Colonic mucosa (tissue), 4 donors: ENCODE measurements at regions not wholly inside any gene's neighbourhood (a gene's known extent, or its start where the extent isn't known, plus 50 kb on each side); places are given as distances from the start of the nearest gene placed in this dataset.

Source experiments
- DNase-seq: peaks from one replicate; pipeline ENCODE4 v3.0.0-alpha.2; 2020
- H3K27ac ChIP-seq: fragments of 200-600 bp; one replicate; pipeline ENCODE4 v1.8.0; 2021
- H3K27me3 ChIP-seq: fragments of 200-600 bp; one replicate; pipeline ENCODE4 v1.8.0; 2021
- H3K36me3 ChIP-seq: fragments of 200-600 bp; one replicate; pipeline ENCODE4 v1.8.0; 2021
- H3K4me1 ChIP-seq: fragments of 200-600 bp; one replicate; pipeline ENCODE4 v1.8.0; 2021; ENCODE audit warnings: mild to moderate bottlenecking
- H3K4me3 ChIP-seq: fragments of 200-600 bp; one replicate; pipeline ENCODE4 v1.8.0; 2021
- H3K9ac ChIP-seq, 2 donors: one replicate each; pipeline ENCODE4 v1.7.0; 2013; ENCODE audit warnings: control low read depth in 2 of 2, low read depth in 2 of 2, low read length in 2 of 2
- H3K9me3 ChIP-seq: fragments of 200-600 bp; one replicate; pipeline ENCODE4 v1.8.0; 2021
- CTCF ChIP-seq: fragments of 200-600 bp; IDR thresholded peaks from one replicate; pipeline ENCODE4 v1.8.0; 2022; ENCODE audit warnings: antibody characterized with exemption, mild to moderate bottlenecking
- intact Hi-C: fragments of 100-400 bp; cut with DNase I; formaldehyde crosslinking; loops from one replicate; pipeline ENCODE4 v1.14.1; 2022
- donor health status: healthy.
- donor health status: DM: no; HTN: no; CAD: no.
- donor health status: DM: no; HTN: no; CAD: no.

- no peak overlapping the region for H3K9ac ChIP-seq
- no peaks in the 10 kb centered on the region for H3K4me1 ChIP-seq
- no peaks in the 10 kb centered on the region for H3K36me3 ChIP-seq
- H3K27me3 ChIP-seq: no peaks in the 10 kb centered on the region
- TF ChIP-seq CTCF: no peak
- no peak overlapping the region for H3K27ac ChIP-seq
- H3K9me3 ChIP-seq: no peaks in the 10 kb centered on the region
- no peak overlapping the region for H3K4me3 ChIP-seq
- peak; percentile 13 for DNase-seq
- intact Hi-C loops: no loop called here
Observed at GRCh38 chr11:69356703-69357457, 62.9 kb downstream of the MYEOV start.

GRCh38 chr11:69357458-69358397 is 63.8 kb downstream of the MYEOV start:
- Histone ChIP-seq H3K9me3 (no peaks in the 10 kb centered on the region), H3K4me1 (no peaks in the 10 kb centered on the region), H3K27ac (no peak overlapping the region), H3K4me3 (no peak overlapping the region), H3K36me3 (no peaks in the 10 kb centered on the region), H3K9ac (no peak overlapping the region), H3K27me3 (no peaks in the 10 kb centered on the region)
- no peak for TF ChIP-seq CTCF
- intact Hi-C loops: no loop called here
- peak; percentile 11 for DNase-seq

- intact Hi-C loops: no loop called here
- H3K4me3 ChIP-seq: no peak overlapping the region
- DNase-seq: peak; percentile 11
- H3K9ac ChIP-seq: no peak overlapping the region
- H3K4me1 ChIP-seq: no peaks in the 10 kb centered on the region
- no peaks in the 10 kb centered on the region for H3K27me3 ChIP-seq
- no peaks in the 10 kb centered on the region for H3K36me3 ChIP-seq
- no peak for TF ChIP-seq CTCF
- no peak overlapping the region for H3K27ac ChIP-seq
- no peaks in the 10 kb centered on the region for H3K9me3 ChIP-seq
Observed at GRCh38 chr11:69358398-69359020, 64.6 kb downstream of the MYEOV start.

GRCh38 chr11:69359735-69360480 is 66.0 kb downstream of the MYEOV start:
- no peak for DNase-seq
- Histone ChIP-seq H3K36me3 (no peaks in the 10 kb centered on the region), H3K4me3 (no peak overlapping the region), H3K27me3 (no peaks in the 10 kb centered on the region), H3K27ac (no peak overlapping the region), H3K9ac (no peak overlapping the region), H3K9me3 (no peaks in the 10 kb centered on the region), H3K4me1 (no peaks in the 10 kb centered on the region)
- intact Hi-C loops: no loop called here
- no peak for TF ChIP-seq CTCF

- intact Hi-C loops: no loop called here
- H3K4me3 ChIP-seq: no peak overlapping the region
- no peaks in the 10 kb centered on the region for H3K9me3 ChIP-seq
- no peaks in the 10 kb centered on the region for H3K36me3 ChIP-seq
- H3K4me1 ChIP-seq: no peaks in the 10 kb centered on the region
- H3K27me3 ChIP-seq: no peaks in the 10 kb centered on the region
- no peak overlapping the region for H3K27ac ChIP-seq
- DNase-seq: peak; percentile 6
- no peak for TF ChIP-seq CTCF
- no peak overlapping the region for H3K9ac ChIP-seq
Observed at GRCh38 chr11:69360606-69361005, 66.7 kb downstream of the MYEOV start.
